HL-60/S4 (cell line): ENCODE measurements at regions not wholly inside any gene's neighbourhood (a gene's known extent, or its start where the extent isn't known, plus 50 kb on each side); places are given as distances from the start of the nearest gene placed in this dataset.
"Not testable (repeated sequence)": the region's sequence is repeated elsewhere in the genome, so short reads cannot be mapped to it uniquely, and the experiment has no call there.

ENCODE experiments used
- in situ Hi-C: fragments of 300-500 bp; cut with MboI; formaldehyde crosslinking; loops from 2 replicates; pipeline ENCODE4 v1.14.3; 2022; ENCODE audit warnings: low sequenced_read_pairs

DNA sequence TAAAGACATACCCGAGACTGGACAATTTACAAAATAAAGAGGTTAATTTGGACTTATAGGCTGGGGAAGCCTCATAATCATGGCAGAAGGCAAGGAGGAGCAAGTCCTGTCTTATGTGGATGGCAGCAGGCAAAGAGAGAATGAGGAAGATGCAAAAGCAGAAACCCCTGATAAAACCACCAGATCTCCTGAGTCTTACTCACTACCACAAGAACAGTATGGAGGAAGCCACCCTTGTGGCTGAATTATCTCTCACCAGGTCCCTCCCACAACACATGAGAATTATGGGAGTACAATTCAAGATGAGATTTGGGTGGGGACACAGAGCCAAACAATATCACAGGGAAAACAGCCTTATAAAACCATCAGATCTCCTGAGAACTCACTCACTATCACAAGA is 61.6 kb upstream of the DCLK2 start:
- in situ Hi-C loops = loop anchor here (25.0 kb wide), 1 partner anchor 196 kb away; no protein-coding TSS in a partner anchor

DNA sequence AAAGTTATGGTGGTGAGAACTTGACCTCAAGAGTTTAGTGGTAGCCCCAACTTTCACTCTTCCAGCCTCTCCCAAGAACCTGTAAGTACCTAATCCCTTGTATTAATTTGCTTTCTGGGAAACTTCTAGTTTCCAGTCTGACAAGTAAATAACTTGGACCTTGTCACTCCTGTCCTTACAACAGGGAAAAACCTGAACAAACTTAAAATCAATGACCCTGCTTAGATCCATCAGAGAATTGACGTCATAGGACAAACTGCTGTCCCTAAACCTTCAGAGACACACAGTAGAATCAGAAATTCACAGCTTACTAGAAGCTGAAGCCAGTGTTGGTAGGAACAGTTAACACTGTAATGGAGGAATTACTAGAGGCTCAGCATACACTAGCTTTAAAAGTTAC is 60.0 kb upstream of the DCLK2 start:
- in situ Hi-C loops = loop anchor here (25.0 kb wide), 1 partner anchor 194 kb away; no protein-coding TSS in a partner anchor

DNA sequence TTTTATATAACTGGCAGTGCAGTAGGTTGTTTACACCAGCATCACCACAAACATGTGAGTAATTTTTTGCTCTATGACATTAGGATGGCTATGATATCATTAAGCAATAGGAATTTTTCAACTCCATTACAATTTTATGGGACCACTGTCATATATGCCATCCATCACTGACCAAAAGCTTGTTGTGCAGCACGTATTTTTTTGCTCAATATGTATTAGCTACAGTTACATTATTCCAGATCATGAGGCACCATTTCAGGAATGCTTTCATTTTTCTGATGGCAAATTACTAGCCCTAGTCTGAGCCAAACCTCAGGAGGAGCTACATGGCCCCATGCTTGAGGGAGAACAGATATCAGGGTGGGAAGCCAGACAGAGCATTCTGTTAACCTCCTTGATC is 56.8 kb upstream of the DCLK2 start:
- in situ Hi-C loops = loop anchor here (25.0 kb wide), 1 partner anchor 191 kb away; no protein-coding TSS in a partner anchor

- in situ Hi-C loops = loop anchor here (25.0 kb wide), 1 partner anchor 189 kb away; no protein-coding TSS in a partner anchor
These were observed 54.8 kb upstream of the DCLK2 start for GRCh38 chr4:150023489-150023888.

DNA sequence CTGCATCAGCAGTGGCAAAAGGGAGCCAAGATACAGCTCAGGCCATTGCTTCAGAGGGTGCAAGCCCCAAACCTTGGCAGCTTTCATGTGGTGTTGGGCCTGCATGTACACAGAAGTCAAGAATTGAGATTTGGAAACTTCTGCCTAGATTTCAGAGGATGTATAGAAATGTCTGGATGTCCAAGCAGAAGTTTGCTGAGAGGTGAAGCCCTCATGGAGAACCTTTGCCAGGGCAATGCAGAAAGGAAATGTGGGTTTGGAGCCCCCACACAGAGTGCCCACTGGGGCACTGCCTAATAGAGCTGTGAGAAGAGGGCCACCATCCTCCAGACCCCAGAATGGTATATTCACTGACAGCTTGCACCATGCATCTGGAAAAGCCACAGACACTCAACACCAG is 51.3 kb upstream of the DCLK2 start:
- in situ Hi-C loops = not testable (repeated sequence)
